Activated CD4-positive, alpha-beta T cell treated with anti-CD3 and anti-CD28 coated beads, Interleukin-10, Interleukin-2, amounts not matched to agents 100 ng/mL and 50 ng/mL, durations not matched to agents 16 hours and 8 hours (primary cell): ENCODE measurements at regions not wholly inside any gene's neighbourhood (a gene's known extent, or its start where the extent isn't known, plus 50 kb on each side); places are given as distances from the start of the nearest gene placed in this dataset.

Source experiments
- DNase-seq: peaks from one replicate; pipeline ENCODE4 v3.0.0-alpha.2; 2020

GRCh38 chr4:175450446-175450845, 361.6 kb downstream of the GPM6A start:
- no peak for DNase-seq

- no peak for DNase-seq
These were observed 360.7 kb downstream of the GPM6A start for GRCh38 chr4:175451238-175451965.

DNA sequence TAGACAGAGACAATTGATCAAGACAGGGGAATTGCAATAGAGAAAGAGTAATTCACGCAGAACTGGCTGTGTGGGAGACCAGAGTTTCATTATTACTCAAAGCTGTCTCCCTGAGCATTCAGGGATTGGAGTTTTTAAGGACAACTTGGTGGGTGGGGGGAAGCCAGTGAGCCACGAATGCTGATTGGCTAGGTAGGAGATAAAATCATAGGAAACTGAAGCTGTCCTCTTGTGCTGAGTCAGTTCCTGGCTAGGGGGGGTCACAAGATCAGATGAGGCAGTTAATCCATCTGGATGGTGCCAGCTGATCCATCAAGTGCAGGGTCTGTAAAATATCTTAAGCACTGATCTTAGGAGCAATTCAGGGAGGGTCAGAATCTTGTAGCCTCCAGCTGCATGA, 358.6 kb downstream of the GPM6A start:
- DNase-seq = no peak

DNA sequence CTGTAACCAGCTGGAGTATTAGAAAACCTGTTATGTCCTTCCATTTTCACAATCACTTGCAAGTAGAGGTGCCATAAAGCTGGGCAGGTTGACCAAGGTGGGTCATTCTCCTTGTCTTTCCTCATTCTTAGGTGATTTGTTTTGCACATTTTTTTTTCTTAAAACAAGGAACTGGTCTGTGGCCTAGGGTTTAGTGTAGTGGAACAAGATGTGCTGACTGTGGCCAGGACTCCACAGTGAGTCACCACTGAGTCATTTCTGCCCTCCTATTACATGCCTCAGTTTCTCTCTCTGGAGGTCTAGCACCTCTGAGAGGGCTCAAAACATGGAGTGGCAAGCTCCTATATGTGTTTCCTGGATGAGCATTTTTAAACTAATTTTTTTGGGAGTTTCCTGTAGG, 355.9 kb downstream of the GPM6A start:
- DNase-seq = no peak

DNA sequence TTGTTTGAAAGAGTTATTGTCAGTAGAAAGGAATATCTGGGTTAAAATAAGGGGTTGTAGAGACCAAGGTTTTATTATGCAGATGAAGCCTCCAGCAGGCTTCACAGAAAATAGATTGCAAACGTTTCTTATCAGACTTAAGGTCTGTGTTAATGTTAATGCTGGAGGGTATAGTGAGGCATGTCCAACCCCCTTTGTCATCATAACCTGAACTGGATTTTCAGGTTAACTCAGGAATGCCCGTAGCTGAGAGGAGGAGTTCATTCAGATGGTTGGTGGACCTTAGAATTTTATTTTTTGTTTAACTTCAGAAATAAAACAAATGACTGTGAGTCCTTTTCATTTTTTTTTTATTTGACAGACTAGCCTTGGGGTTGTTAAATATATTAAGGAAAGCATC, 354.1 kb downstream of the GPM6A start:
- DNase-seq = no peak

DNA sequence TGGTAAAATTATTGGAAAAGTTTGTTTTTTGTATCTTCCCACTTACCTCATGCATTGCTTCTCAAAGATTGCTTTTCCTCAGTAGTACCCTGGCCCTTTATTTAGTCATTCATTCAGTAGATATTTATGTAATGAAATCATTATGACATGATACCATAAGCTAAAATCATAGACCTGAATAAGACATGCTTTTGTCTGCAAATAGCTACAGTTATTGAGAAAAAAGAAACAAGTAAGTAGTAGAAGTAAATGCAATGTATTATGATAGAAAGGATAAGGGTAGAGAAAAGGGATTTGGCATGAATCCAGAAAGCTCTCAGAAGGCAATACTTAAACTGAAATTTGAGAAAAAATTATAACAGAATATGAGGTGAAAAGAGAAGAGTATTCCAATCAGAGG, 352.5 kb downstream of the GPM6A start:
- no peak for DNase-seq

GRCh38 chr4:175460414-175460813, 351.6 kb downstream of the GPM6A start:
- no peak for DNase-seq

- no peak for DNase-seq
These were observed 342.6 kb downstream of the GPM6A start for GRCh38 chr4:175469514-175469913.

DNA sequence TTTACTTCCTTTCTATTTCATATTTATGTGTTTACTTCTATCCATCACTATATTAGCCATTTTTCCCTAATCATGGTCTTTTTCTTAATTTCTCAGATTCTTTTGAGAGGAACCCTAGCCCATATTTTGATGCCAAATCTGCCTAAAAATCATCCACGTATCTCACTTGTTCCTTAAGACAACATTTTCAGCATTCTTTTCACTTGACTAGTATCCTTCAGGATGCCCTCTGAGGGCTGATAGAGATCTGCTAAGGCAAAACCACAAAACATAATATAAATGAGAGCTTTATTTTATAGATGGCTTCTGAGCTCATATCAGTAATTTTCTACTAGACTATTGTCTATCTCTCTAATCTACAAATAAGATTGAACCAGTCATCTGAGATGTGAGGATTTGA, 341.9 kb downstream of the GPM6A start:
- DNase-seq = no peak

- no peak for DNase-seq
These were observed 331.7 kb downstream of the GPM6A start for GRCh38 chr4:175480404-175480803.

DNA sequence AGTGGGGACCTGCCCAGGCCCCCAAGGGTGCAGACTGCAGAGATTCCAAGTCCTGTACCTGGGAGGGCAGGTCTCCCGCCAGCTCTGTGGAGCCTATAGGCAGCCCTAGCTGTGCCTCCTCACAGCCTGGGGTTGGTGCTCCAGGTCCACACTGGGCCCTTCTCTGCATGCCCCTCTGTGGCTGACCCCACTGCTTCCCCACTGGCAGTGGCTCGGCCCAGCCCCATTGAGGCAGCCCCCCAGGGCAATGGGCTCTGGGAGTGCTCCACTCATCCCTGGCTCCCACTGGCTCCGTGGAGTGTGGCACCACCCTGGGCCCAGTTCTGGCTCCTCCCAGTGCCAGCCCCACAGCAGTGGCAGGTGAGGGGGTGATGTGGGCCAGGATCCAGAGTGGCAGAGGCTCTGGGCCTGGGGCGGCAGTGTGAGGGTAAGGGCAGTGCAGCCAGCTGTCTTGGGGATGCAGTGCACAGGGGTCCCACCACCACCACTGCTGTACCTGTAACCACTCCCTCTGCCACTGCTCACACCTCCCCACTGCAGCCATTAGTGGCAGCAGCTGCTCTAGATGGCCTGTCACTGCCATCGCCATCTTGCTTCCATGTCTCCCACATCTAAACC, 312.2 kb downstream of the GPM6A start:
- DNase-seq = no peak

DNA sequence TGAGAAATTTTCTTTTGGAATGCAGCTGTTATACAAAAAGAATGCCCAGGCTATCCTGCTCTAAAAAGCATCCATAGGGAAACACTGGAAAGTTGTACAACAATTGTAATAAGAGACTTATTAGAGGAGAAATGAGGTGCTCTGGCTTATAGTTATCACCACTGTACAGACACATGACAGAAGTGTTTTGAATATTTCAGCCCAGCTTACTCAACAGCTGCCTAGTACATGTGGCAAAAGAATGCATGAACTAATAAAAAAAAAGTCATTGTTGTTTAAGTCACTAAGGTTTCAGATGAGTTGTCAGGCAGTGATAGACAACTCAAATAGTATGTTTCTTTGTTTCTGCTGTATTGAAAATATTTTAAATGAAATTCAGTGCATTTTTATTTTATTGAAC, 307.7 kb downstream of the GPM6A start:
- no peak for DNase-seq

- no peak for DNase-seq
These were observed 302.7 kb downstream of the GPM6A start for GRCh38 chr4:175509320-175509719.

DNA sequence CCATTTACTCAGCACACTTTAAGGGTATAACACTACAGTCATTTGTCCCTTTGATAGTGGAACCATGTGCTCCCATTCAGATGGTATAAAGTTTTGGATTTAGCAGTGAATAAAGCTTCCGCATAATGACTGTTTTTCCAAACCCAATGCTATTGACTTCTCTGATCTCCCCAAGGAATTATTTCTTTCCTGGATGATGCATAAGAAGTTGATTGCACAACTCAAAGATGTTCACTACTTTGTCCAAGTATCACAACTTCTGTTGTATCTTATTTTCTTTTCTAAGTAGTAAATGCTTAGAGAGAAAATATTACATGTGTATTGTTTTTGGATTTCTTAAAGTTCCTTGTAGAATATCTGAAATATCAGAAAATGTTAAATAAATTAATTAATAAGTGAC, 300.2 kb downstream of the GPM6A start:
- DNase-seq = no peak

DNA sequence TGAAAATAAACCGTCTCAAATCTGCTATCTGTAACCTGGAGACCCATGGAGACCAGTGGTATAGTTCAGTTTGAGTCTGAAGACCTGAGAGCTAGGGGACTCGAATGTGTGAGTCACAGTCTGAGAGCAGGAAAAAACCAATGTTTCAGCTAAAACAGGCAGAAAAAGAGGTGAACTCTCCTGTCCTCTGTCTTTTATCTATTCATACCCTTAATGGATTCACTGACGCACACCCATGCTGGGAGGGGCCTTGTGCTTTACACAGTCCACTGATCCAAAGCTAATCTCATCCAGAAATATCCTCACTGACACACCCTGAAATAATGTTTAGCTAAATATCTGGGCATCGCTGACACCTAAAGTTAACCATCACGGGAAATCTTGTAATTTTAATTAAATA, 297.9 kb downstream of the GPM6A start:
- DNase-seq = no peak

- DNase-seq = no peak
These were observed 281.4 kb downstream of the GPM6A start for GRCh38 chr4:175530655-175531054.

- no peak for DNase-seq
These were observed 280.5 kb downstream of the GPM6A start for GRCh38 chr4:175531405-175532091.

- DNase-seq = no peak
These were observed 275.1 kb downstream of the GPM6A start for GRCh38 chr4:175536852-175537453.

GRCh38 chr4:175539498-175539897, 272.6 kb downstream of the GPM6A start:
- no peak for DNase-seq

DNA sequence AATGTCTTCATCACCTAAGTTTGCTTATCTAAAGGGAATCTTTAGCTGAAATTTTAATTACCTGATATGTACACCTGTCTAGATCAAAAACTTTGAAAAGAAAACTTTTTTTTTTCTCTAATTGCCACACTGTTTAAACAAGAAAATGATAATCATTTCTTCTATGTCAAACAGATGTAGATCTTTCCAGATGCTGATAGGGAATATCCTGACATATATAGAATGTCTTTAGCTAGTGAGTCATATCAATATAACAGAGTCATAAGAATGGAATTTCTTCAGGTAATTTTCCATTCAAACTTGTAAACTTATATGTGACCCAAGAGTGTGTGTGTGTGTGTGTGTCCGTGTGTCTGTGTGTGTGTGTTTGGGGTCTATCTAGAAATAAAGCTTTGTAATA, 271.9 kb downstream of the GPM6A start:
- no peak for DNase-seq

DNA sequence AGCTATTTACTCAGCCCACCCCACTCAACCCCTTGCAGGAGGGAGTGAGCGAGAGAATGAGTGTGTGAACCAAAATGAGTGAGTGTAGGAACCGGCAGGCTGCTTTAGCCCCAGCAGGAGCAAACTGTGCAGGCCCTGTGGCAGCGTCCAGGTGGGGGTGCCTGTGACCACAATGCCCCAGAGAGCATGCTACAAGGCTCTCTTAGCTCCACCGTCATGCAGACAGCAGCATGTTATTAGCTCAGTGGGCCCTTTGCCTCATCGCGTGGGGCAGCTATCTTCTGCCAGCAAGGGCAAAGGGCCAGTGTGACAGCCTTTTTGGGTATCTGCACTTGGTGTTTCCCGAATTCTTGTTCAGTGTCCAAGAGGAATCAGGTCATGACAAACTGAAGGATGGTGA, 271.3 kb downstream of the GPM6A start:
- DNase-seq = no peak

GRCh38 chr4:175542786-175543185, 269.3 kb downstream of the GPM6A start:
- DNase-seq = no peak

DNA sequence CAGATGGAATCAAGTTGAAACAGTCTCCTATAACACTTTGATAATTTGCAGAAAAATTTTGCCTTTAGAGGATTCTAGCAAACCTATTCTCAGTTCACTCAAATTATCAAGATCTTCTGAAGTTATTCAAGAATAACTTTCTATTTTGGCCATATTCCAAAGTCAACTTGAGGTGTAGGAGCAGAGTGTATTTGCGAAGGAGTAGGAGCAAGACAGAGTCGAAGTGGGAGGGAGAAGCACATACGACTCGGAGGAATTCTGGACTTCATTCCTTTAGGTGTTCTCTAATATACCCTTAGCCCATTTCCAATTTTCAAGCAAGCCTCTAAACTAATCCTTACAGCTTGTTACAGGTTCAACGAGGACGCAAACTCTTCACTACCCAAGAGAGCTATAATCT, 252.9 kb downstream of the GPM6A start:
- no peak for DNase-seq

- no peak for DNase-seq
These were observed 252.5 kb downstream of the GPM6A start for GRCh38 chr4:175559526-175559925.
